Loucy (cell line): ENCODE measurements at regions not wholly inside any gene's neighbourhood (a gene's known extent, or its start where the extent isn't known, plus 50 kb on each side); places are given as distances from the start of the nearest gene placed in this dataset.

ENCODE experiments used
- H2AFZ ChIP-seq: fragments of 200-600 bp; sonication (generic); 2 replicates; pipeline ENCODE4 v1.6.0; 2016; ENCODE audit warnings: antibody characterized with exemption, mild to moderate bottlenecking, low read length, moderate library complexity
- H3F3A ChIP-seq: fragments of 200-600 bp; 2 replicates; pipeline ENCODE4 v1.6.0; 2016; ENCODE audit warnings: antibody characterized with exemption, low read depth, mild to moderate bottlenecking
- H3K27me3 ChIP-seq: fragments of 200-600 bp; sonication (generic); 2 replicates; pipeline ENCODE4 v1.6.1; 2014; ENCODE audit warnings: low read length, mild to moderate bottlenecking; ENCODE audit not compliant: insufficient read depth, poor library complexity, severe bottlenecking
- H3K36me3 ChIP-seq: fragments of 200-600 bp; sonication (generic); 2 replicates; pipeline ENCODE4 v1.6.1; 2016; ENCODE audit warnings: low read length; ENCODE audit not compliant: insufficient read depth
- H3K4me1 ChIP-seq: fragments of 200-600 bp; sonication (generic); 2 replicates; pipeline ENCODE4 v1.5.1; 2014; ENCODE audit warnings: low read length, mild to moderate bottlenecking; ENCODE audit not compliant: insufficient read depth, poor library complexity, severe bottlenecking
- H3K4me2 ChIP-seq: fragments of 200-600 bp; sonication (generic); 2 replicates; pipeline ENCODE4 v1.6.0; 2014; ENCODE audit warnings: antibody characterized with exemption, low read length, low read depth, mild to moderate bottlenecking; ENCODE audit not compliant: poor library complexity, severe bottlenecking
- H3K4me3 ChIP-seq: fragments of 200-600 bp; sonication (generic); 2 replicates; pipeline ENCODE4 v1.5.1; 2014; ENCODE audit warnings: low read length, mild to moderate bottlenecking, mixed read lengths; ENCODE audit not compliant: poor library complexity, severe bottlenecking
- H3K79me2 ChIP-seq: fragments of 200-600 bp; sonication (generic); 2 replicates; pipeline ENCODE4 v1.6.1; 2014; ENCODE audit warnings: low read length; ENCODE audit not compliant: insufficient read depth
- H3K9ac ChIP-seq: fragments of 200-600 bp; sonication (generic); 2 replicates; pipeline ENCODE4 v1.6.0; 2014; ENCODE audit warnings: mild to moderate bottlenecking, low read depth, low read length, moderate library complexity; ENCODE audit not compliant: poor library complexity, severe bottlenecking
- H3K9me2 ChIP-seq: fragments of 200-600 bp; sonication (generic); replicated peaks from 2 replicates; pipeline ENCODE4 v1.6.1; 2016; ENCODE audit warnings: low read depth, low read length, mixed read lengths
- H3K9me3 ChIP-seq: fragments of 200-600 bp; sonication (generic); 2 replicates; pipeline ENCODE4 v1.6.1; 2014; ENCODE audit warnings: mild to moderate bottlenecking, antibody characterized with exemption, low read length, low read depth; ENCODE audit not compliant: insufficient read depth
- H4K20me1 ChIP-seq: fragments of 200-600 bp; sonication (generic); 2 replicates; pipeline ENCODE4 v1.6.0; 2014; ENCODE audit warnings: antibody characterized with exemption, low read length, mild to moderate bottlenecking; ENCODE audit not compliant: insufficient read depth, poor library complexity, severe bottlenecking
- CTCF ChIP-seq: fragments of 200-600 bp; sonication (generic); conservative IDR thresholded peaks from 2 replicates; pipeline ENCODE4 v1.5.1; 2014; ENCODE audit warnings: mild to moderate bottlenecking, antibody characterized with exemption, low read length
- EZH2phosphoT487 ChIP-seq: fragments of 200-600 bp; IDR thresholded peaks from 2 replicates; pipeline ENCODE4 v1.6.1; 2018; ENCODE audit warnings: antibody characterized with exemption, mild to moderate bottlenecking, moderate library complexity, borderline replicate concordance

- H3K4me2 ChIP-seq = peak overlapping the region; percentile 29
- H3K9me3 ChIP-seq = no peaks in the 10 kb centered on the region
- no peaks in the 10 kb centered on the region for H4K20me1 ChIP-seq
- peaks cover 27% of the 10 kb centered on the region for H3K4me1 ChIP-seq
- no peak overlapping the region for H3K9ac ChIP-seq
- peak overlapping the region; percentile 50 for H3K4me3 ChIP-seq
- TF ChIP-seq EZH2phosphoT487 = no peak
- TF ChIP-seq CTCF = peak; percentile 99
- H3K9me2 ChIP-seq = no peaks in the 10 kb centered on the region
- no peaks in the 10 kb centered on the region for H3K36me3 ChIP-seq
- H3F3A ChIP-seq = no peaks in the 10 kb centered on the region
- H3K27me3 ChIP-seq = no peaks in the 10 kb centered on the region
- H2AFZ ChIP-seq = peak overlapping the region; percentile 84
- H3K79me2 ChIP-seq = no peaks in the 10 kb centered on the region
These were observed 57.4 kb downstream of the OLIG1 start for GRCh38 chr21:33127154-33127867.

GRCh38 chr21:33127868-33128242 is 57.9 kb downstream of the OLIG1 start:
- Histone ChIP-seq H3K4me2 (no peak overlapping the region), H3K4me1 (peaks cover 25% of the 10 kb centered on the region), H3K9me2 (no peaks in the 10 kb centered on the region), H4K20me1 (no peaks in the 10 kb centered on the region), H2AFZ (no peak overlapping the region; the same call in 1 of the 2 replicates), H3K9ac (no peak overlapping the region), H3F3A (no peaks in the 10 kb centered on the region), H3K27me3 (no peaks in the 10 kb centered on the region), H3K79me2 (no peaks in the 10 kb centered on the region), H3K4me3 (no peak overlapping the region), H3K9me3 (no peaks in the 10 kb centered on the region), H3K36me3 (no peaks in the 10 kb centered on the region)
- TF ChIP-seq CTCF = no peak
- no peak for TF ChIP-seq EZH2phosphoT487

GRCh38 chr21:33128538-33128937 is 58.6 kb downstream of the OLIG1 start:
- no peaks in the 10 kb centered on the region for H4K20me1 ChIP-seq
- H3K27me3 ChIP-seq = no peaks in the 10 kb centered on the region
- no peaks in the 10 kb centered on the region for H3F3A ChIP-seq
- H2AFZ ChIP-seq = no peak overlapping the region
- TF ChIP-seq CTCF (no peak), EZH2phosphoT487 (no peak)
- H3K9me3 ChIP-seq = no peaks in the 10 kb centered on the region
- H3K9me2 ChIP-seq = no peaks in the 10 kb centered on the region
- no peak overlapping the region for H3K9ac ChIP-seq
- H3K4me3 ChIP-seq = no peak overlapping the region
- H3K4me1 ChIP-seq = peaks cover 18% of the 10 kb centered on the region
- H3K79me2 ChIP-seq = no peaks in the 10 kb centered on the region
- H3K36me3 ChIP-seq = no peaks in the 10 kb centered on the region
- H3K4me2 ChIP-seq = no peak overlapping the region
